Heart left ventricle (tissue), 13 donors: ENCODE measurements at regions not wholly inside any gene's neighbourhood (a gene's known extent, or its start where the extent isn't known, plus 50 kb on each side); places are given as distances from the start of the nearest gene placed in this dataset.

Source experiments
- CTCF ChIP-seq, 12 donors: fragments of 200-600 bp; sonication (generic) in 4 of 12; IDR thresholded peaks; one replicate each; pipeline versions ENCODE4 v1.5.0 to v1.8.0; 2018 to 2022; ENCODE audit warnings: antibody characterized with exemption in 12 of 12, mild to moderate bottlenecking in 5 of 12
- POLR2A ChIP-seq, 2 donors: fragments of 450-650 bp; IDR thresholded peaks; one replicate each; pipeline ENCODE4 v1.6.1; 2017; ENCODE audit warnings: antibody characterized with exemption in 2 of 2, mild to moderate bottlenecking in 2 of 2, moderate library complexity in 2 of 2
- donor health status: ischemic (EF 13 %, LVEDD 7.1; RV severe dilation, severe dysfunction).
- donor health status: DM: no; HTN: yes; CAD: no.
- donor health status: DM: no; HTN: no; CAD: no.
- donor health status: ischemic (EF 25% LVEDD 6.9; RV normal size, moderate dysfunction).
- donor health status: ischemic (EF 25% LVEDD 5.7; RV mildly dilated, moderate dysfunction).
- donor health status: ischemic (EF 35%, LVEDD 5.7; RV mildly dilated, moderate dysfunction).
- donor health status: nonischemic (EF 11% LVEDD 7.7; RV severe dilation, severe dysfunction).
- donor health status: DM: yes; HTN: yes; CAD: no.
- donor health status: PGD.
- donor health status: ischemic (EF 29% LVEDD 5.4; RV normal size, mild dysfunction).
- donor health status: nonischemic (EF 23%, LVEDD 6.1; RV moderate dilation, normal function).

GRCh38 chr1:34365295-34365694 lies 188.6 kb downstream of the C1orf94 start:
- TF ChIP-seq CTCF (IDR thresholded peaks at IDR 0.05): no peak
- no peak for TF ChIP-seq POLR2A (IDR thresholded peaks at IDR 0.05)
